VCaP (cell line): ENCODE measurements at regions not wholly inside any gene's neighbourhood (a gene's known extent, or its start where the extent isn't known, plus 50 kb on each side); places are given as distances from the start of the nearest gene placed in this dataset.
"Not testable (repeated sequence)": the region's sequence is repeated elsewhere in the genome, so short reads cannot be mapped to it uniquely, and the experiment has no call there.

ENCODE experiments used
- H3K27ac ChIP-seq: fragments of 450-650 bp; 2 replicates; pipeline ENCODE4 v1.5.1; 2017
- TF ChIP-seq, protein P1 (sequence below): fragments of 450-650 bp; conservative IDR thresholded peaks from 2 replicates; pipeline ENCODE4 v1.5.1; 2017; ENCODE audit warnings: mild to moderate bottlenecking, moderate library complexity

- H3K27ac ChIP-seq: no peak overlapping the region
- TF ChIP-seq, protein P1, sequence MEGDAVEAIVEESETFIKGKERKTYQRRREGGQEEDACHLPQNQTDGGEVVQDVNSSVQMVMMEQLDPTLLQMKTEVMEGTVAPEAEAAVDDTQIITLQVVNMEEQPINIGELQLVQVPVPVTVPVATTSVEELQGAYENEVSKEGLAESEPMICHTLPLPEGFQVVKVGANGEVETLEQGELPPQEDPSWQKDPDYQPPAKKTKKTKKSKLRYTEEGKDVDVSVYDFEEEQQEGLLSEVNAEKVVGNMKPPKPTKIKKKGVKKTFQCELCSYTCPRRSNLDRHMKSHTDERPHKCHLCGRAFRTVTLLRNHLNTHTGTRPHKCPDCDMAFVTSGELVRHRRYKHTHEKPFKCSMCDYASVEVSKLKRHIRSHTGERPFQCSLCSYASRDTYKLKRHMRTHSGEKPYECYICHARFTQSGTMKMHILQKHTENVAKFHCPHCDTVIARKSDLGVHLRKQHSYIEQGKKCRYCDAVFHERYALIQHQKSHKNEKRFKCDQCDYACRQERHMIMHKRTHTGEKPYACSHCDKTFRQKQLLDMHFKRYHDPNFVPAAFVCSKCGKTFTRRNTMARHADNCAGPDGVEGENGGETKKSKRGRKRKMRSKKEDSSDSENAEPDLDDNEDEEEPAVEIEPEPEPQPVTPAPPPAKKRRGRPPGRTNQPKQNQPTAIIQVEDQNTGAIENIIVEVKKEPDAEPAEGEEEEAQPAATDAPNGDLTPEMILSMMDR: no peak
These were observed 340.0 kb upstream of the MAGEB16 start for GRCh38 chrX:35458142-35458541.

DNA sequence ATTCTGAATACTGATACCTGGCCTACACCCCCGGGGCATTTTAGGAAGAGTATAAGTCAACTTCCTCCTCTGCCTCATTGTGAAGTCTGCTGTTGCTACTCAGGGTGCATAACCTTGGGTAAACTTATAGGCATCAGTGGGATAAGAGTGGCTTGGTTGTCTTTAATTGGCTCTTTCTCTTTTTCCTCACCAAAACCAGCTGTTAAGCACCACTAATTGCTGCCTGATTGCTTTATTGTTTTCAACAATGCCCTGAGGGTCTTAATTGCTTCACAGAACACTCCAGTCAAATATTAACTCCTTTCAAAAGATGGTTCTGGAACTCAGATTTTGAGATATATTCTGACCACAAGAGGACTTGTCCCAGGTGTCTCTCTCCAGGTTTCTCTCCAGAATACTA is 337.0 kb upstream of the MAGEB16 start:
- TF ChIP-seq, protein P1: no peak
- no peak overlapping the region for H3K27ac ChIP-seq

- H3K27ac ChIP-seq: not testable (repeated sequence)
These were observed 301.5 kb upstream of the MAGEB16 start for GRCh38 chrX:35496671-35497070.

- not testable (repeated sequence) for H3K27ac ChIP-seq
These were observed 300.7 kb upstream of the MAGEB16 start for GRCh38 chrX:35497453-35497852.

DNA sequence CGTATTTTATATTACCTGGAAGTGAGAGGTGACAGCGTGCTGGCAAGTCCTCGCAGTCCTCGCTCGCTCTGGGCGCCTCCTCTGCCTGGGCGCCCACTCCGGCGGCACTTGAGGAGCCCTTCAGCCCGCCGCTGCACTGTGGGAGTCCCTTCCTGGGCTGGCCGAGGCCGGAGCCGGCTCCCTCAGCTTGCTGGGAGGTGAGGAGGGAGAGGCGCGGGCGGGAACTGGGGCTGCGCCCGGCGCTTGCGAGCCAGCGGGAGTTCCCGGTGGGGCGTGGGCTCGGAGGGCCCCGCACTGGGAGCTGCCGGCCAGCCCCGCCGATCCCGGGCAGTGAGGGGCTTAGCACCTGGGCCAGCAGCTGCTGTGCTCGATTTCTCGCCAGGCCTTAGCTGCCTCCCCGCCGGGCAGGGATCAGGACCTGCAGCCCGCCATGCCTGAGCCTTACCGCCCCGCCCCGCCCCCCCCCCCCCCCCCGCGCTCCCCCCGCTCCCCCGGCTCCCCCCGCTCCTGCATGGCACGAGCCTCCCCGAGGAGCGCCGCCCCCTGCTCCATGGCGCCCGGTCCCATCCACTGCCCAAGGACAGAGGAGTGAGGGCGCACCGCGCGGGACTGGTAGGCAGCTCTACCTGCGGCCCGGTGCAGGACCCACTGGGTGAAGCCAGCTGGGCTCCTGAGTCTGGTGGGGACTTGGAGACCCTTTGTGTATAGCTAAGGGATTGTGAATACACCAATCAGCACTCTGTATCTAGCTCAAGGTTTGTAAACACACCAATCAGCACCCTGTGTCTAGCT is 298.9 kb upstream of the MAGEB16 start:
- TF ChIP-seq, protein P1: no peak
- no peak overlapping the region for H3K27ac ChIP-seq

GRCh38 chrX:35507701-35508100 is 290.4 kb upstream of the MAGEB16 start:
- H3K27ac ChIP-seq: no peak overlapping the region
- TF ChIP-seq, protein P1: no peak

GRCh38 chrX:35548003-35548402 is 250.1 kb upstream of the MAGEB16 start:
- not testable (repeated sequence) for H3K27ac ChIP-seq

DNA sequence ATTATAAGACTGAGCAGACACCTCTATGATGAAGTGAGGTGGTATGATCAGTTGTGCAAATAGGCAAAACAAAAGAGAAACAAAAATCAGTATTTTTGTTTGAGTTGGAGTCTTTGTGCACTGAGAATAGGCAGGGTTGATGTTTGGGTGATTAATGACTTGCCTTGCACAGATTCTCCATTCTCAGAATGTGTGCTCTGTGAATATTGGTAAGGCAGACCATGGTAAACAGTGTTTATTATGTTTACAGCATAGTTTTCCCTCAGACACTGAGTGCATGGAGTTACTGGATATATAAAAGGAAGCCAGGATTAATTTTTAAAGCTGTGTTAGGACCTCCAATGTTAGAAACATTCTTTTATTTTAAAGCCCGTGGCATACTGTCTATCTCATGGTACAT is 240.2 kb upstream of the MAGEB16 start:
- TF ChIP-seq, protein P1: no peak
- no peak overlapping the region for H3K27ac ChIP-seq

DNA sequence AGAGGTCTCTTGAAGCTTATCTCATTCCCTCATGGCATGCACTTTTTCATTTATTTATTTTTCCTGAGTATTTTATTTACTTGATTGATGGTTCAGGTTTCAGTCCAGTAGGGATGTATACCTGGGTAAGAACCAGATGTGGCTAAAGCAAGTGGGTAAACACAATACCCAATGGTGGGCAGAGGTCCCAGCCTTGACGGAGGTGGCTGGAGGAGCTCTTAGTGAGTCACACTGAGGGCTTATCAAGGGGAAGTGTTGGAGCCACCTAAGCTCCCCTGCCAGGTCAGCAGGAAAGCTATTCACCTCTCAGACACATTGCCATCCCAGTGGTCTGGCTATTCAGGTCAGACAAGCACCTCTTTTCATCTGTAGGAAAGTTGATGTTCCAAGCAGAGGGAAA is 236.2 kb upstream of the MAGEB16 start:
- H3K27ac ChIP-seq: no peak overlapping the region
- TF ChIP-seq, protein P1: no peak
